22Rv1 (cell line): ENCODE measurements at regions not wholly inside any gene's neighbourhood (a gene's known extent, or its start where the extent isn't known, plus 50 kb on each side); places are given as distances from the start of the nearest gene placed in this dataset.

Experiments used
- CTCF ChIP-seq: fragments of 450-650 bp; IDR thresholded peaks from 2 replicates; pipeline ENCODE4 v1.5.1; 2017; ENCODE audit warnings: mild to moderate bottlenecking
- ZFX ChIP-seq: fragments of 450-650 bp; IDR thresholded peaks from 2 replicates; pipeline ENCODE4 v1.6.1; 2017; ENCODE audit warnings: antibody characterized with exemption, borderline replicate concordance

GRCh38 chr3:28900301-28900700, 380.6 kb upstream of the RBMS3 start:
- TF ChIP-seq CTCF (no peak), ZFX (no peak)
